Motor neuron (in vitro differentiated cells): ENCODE measurements at regions not wholly inside any gene's neighbourhood (a gene's known extent, or its start where the extent isn't known, plus 50 kb on each side); places are given as distances from the start of the nearest gene placed in this dataset.
"Not testable (repeated sequence)": the region's sequence is repeated elsewhere in the genome, so short reads cannot be mapped to it uniquely, and the experiment has no call there.

ENCODE experiments used
- ATAC-seq, 8 experiments: fragments of 200-7000 bp; cut with Tn5 transposase; replicated peaks in 6 of 8; 2 replicates each; pipeline ENCODE4 v1.8.0; 2021; ENCODE audit warnings: mild to moderate bottlenecking in 8 of 8, moderate library complexity in 8 of 8
- H3K27ac ChIP-seq, 2 donors: fragments of 250-450 bp; sonication (Bioruptor Pico); 2 replicates each; pipeline ENCODE4 v1.9.0; 2021; ENCODE audit warnings: antibody characterized with exemption in 2 of 2, mild to moderate bottlenecking in 2 of 2, moderate library complexity in 1 of 2
- H3K4me1 ChIP-seq, 2 donors: fragments of 250-450 bp; sonication (Bioruptor Pico); replicated peaks in 1 of 2; 2 replicates each; pipeline ENCODE4 v1.6.1; 2021; ENCODE audit warnings: antibody characterized with exemption in 2 of 2, mild to moderate bottlenecking in 2 of 2, moderate library complexity in 1 of 2
- H3K4me3 ChIP-seq, 5 donors: fragments of 250-450 bp; sonication (Bioruptor Pico); 2 replicates each; pipeline ENCODE4 v1.9.0; 2021; ENCODE audit warnings: antibody characterized with exemption in 5 of 5, mild to moderate bottlenecking in 5 of 5, moderate library complexity in 4 of 5
- WGBS, 10 experiments: fragments of 450-650 bp; shearing (Covaris generic); methylation state at CpG; one replicate each; pipeline ENCODE4 v1.0.0; 2022; 5-methylcytosine and 5-hydroxymethylcytosine counted together
- in situ Hi-C, 9 experiments: fragments of 400-800 bp; cut with MboI; loops; one replicate each; pipeline ENCODE4 v1.15.0; 2021; ENCODE audit warnings: low sequenced_read_pairs in 9 of 9, low pct_unique_long_range_greater_than_20kb in 2 of 9; ENCODE audit not compliant: unreplicated experiment in 9 of 9

DNA sequence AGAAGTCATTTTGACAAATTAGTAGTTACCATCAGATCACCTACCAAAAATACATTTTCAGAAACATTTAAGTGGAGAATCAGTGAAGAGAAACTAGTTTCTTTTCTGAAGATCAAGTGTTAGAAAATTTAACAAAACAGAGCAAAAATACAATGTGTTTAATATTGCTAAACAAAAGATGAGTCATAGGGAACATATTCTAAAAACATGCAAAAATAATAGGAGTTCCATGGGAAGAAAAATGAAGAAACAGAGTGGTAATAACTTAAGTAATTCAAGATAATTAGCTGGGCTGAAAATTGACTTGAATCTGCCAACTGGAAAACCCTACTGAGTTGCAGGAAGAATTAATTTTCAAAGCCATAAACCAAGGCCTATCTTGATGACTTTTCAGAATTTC, 111.5 kb upstream of the KITLG start:
- H3K27ac ChIP-seq = no peak overlapping the region
- no peaks in the 10 kb centered on the region for H3K4me1 ChIP-seq
- ATAC-seq = no peak
- in situ Hi-C loops = no loop called here
- no peak overlapping the region for H3K4me3 ChIP-seq

DNA sequence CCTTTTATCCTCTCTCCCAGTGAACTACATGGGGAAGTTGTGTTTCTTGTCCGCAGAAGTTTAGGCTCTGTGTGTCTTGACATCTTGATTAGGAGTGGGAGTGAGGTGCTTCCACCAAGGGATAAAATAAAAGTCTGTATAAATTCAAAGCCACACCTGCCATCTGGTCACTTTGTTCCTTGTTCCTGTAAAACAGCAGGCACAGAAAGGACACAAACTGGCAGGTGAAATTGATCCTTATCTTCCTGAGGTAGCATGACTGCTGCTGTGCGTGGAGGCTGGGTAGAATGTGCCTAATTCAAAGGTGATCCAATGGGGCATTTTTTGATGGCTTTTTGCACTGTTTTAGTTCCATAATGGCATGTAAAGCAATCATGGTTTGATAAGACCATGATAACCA, 104.3 kb upstream of the KITLG start:
- H3K4me1 ChIP-seq = no peaks in the 10 kb centered on the region
- WGBS, 10 experiments = 58 to 100% (median 95%) methylated on average over 1 to 2 of the region's 2 CpGs; no CpG with 5 or more reads in 4 of the 10 experiments
- in situ Hi-C loops = no loop called here
- H3K4me3 ChIP-seq = no peak overlapping the region
- H3K27ac ChIP-seq = no peak overlapping the region
- no peak for ATAC-seq

DNA sequence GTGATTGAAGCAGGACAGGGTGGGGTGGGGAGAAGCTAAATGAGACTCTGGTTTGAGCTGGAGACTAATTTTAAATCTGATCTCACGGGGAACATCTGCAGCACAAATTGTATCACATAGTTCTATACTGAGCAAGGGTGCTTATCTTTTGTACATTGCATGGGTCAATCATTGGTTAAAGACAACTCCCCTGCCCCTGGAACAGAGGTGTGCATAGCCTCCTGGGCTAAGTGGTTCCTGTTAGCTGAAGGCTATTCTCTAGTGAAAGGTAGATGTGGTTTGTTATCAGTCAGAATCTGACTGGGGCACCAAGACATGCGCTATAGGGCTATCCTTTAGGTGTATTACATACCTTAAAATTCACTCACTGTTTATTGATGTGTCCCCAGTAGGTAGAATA, 103.9 kb upstream of the KITLG start:
- ATAC-seq = no peak

DNA sequence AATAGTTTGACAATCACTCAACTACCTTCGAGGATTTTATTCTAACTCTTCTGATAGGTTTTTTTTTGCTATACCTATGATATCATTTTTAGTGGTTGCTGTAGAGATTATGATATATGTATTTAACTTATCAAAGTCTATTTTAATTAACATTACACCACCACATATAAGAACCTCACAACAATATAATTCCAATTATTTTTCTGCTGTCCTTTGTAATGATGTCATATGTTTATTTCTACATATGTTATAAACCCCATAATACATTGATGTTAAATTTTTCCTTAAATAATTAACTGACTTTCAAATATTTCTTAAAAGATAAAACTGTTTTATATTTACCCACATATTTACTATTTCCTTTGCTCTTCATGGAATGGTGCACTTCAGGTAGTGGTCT, 103.4 kb upstream of the KITLG start:
- in situ Hi-C loops = no loop called here
- no peak overlapping the region for H3K4me3 ChIP-seq
- no peaks in the 10 kb centered on the region for H3K4me1 ChIP-seq
- ATAC-seq = no peak
- 20 to 100% (median 71%) methylated on average over 1 of the region's 1 CpG; no CpG with 5 or more reads in 2 of the 10 experiments for WGBS, 10 experiments
- no peak overlapping the region for H3K27ac ChIP-seq

More for the DNA sequence above, 103.9 kb upstream of the KITLG start:
- H3K4me1 ChIP-seq = no peaks in the 10 kb centered on the region
- no peak overlapping the region for H3K27ac ChIP-seq
- in situ Hi-C loops = no loop called here
- WGBS, 10 experiments = 57 to 100% (median 83%) methylated on average over 1 to 2 of the region's 2 CpGs; no CpG with 5 or more reads in 3 of the 10 experiments
- H3K4me3 ChIP-seq = no peak overlapping the region

DNA sequence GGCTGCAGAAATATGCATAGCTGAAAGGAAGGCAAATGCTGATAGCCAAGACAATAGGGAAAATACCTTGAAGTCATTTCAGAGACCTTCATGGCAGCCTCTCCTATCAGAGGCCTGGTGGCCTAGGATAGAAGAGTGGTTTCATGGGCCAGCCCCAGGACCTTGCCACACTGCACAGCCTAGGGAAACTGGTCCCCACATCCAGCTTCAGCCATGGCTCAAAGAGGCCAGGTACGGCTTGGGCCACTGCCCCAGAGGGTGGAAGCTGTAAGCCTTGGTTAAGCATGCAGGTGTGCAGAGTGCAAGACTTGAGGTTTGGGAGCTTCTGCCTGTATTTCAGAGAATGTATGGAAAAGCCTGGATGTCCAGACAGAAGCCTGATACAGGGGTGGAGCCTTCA, 101.0 kb upstream of the KITLG start:
- ATAC-seq = no peak
- WGBS, 10 experiments = 100% methylated on average over 1 of the region's 1 CpG; no CpG with 5 or more reads in 9 of the 10 experiments
- H3K4me3 ChIP-seq = no peak overlapping the region
- H3K4me1 ChIP-seq = no peaks in the 10 kb centered on the region
- in situ Hi-C loops = no loop called here
- no peak overlapping the region for H3K27ac ChIP-seq

DNA sequence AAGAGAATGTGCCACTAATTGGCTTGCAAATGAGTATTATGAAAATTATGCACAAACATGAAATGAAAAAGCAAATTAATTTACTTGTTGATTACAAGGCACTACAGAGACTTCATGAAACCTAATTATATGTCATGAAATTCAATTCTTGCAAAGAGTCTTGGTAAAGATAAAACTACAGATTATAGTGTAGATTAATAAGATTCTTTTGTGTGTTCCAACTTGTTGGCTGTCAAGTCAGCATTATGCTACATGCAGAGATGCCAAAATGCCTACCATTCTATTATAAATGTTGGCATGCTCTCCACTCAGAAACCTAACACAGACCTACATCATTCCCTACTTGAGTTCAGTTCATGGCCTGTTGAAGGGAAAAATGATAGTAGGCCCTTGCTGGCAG, 97.2 kb upstream of the KITLG start:
- in situ Hi-C loops = no loop called here
- ATAC-seq = no peak
- Histone ChIP-seq H3K4me1 (no peaks in the 10 kb centered on the region), H3K27ac (no peak overlapping the region), H3K4me3 (no peak overlapping the region)

DNA sequence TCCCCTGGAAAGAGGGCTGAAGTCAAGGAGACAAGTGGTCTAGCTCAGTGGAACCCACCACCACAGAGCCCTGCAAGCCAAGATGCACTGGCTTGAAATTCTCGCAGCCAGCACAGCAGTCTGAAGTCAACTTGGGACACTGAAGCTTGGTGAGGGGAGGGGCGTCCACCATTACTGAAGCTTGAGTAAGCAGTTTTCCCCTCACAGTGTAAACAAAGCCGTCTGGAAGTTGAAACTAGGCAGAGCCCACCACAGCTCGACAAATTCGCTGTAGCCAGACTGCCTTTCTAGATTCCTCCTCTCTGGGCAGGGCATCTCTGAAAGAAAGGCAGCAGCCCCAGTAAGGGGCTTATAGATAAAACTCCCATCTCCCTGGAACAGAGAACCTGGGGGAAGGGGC, 87.3 kb upstream of the KITLG start:
- H3K4me3 ChIP-seq, H3K27ac ChIP-seq, H3K4me1 ChIP-seq, in situ Hi-C loops, ATAC-seq: not testable (repeated sequence)
- 20 to 93% (median 70%) methylated on average over 1 to 3 of the region's 5 CpGs; no CpG with 5 or more reads in 5 of the 10 experiments for WGBS, 10 experiments

DNA sequence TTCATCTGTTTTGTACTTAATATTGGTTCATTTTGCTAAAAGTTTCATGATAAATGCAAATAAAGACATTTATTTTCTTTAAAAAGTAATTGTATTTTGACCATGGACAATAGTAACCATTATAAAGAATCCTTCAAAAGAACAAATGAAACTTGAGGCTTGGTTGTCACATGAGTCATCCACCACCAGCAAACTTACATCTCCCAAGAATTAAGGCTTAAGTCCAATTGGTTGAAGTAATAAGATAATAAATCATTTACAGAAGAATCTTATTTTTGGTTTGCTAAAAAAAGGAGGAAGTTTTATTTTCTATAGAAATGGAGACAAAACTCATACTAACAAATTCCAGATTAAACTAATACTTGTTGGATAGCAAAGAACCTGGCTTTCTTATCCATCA, 84.8 kb upstream of the KITLG start:
- ATAC-seq = no peak
- in situ Hi-C loops = no loop called here
- H3K27ac ChIP-seq = no peak overlapping the region

DNA sequence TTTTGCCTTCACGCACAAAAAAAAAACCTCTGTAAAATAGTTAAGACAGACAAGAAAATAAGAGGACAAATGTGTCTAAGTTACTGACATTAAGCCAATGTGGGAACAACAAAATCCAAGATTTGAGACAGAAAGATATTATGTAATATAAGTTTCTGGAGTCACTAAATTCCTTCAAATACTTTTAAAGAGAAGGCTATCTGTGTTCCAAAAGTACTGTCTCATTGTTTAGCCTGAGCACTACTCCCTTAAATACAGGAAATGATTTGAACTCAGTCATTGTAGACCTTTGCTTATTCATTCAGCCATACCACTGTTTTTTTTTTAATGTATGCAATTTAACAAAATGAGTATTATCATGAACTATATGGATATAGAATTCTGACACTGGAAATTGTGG, 82.7 kb upstream of the KITLG start:
- in situ Hi-C loops = no loop called here
- ATAC-seq = no peak
- 8 to 100% (median 89%) methylated on average over 1 of the region's 1 CpG; no CpG with 5 or more reads in 1 of the 10 experiments for WGBS, 10 experiments
- Histone ChIP-seq H3K4me3 (no peak overlapping the region), H3K4me1 (no peaks in the 10 kb centered on the region), H3K27ac (no peak overlapping the region)

More for the DNA sequence above, 84.8 kb upstream of the KITLG start:
- H3K4me3 ChIP-seq = no peak overlapping the region
- H3K4me1 ChIP-seq = no peaks in the 10 kb centered on the region

DNA sequence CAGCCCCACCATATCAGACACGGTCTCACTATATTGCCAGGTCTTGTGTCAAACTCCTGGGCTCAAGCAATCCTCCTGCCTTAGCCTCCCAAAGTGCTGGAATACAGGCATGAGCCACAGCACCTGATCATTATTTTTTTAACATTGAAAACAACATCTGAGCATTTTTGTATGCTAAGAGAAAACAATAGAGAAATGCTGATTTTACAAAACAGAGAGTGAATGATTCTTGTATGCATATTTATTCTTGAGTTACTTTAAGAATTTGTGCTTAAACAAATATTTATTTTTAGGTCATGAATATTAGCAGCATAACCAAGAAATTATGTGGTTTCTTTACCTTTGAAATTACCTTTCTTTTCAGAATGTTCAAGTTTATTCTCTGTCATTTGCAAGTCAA, 81.8 kb upstream of the KITLG start:
- in situ Hi-C loops = no loop called here
- 60 to 100% (median 100%) methylated on average over 1 of the region's 1 CpG; no CpG with 5 or more reads in 7 of the 10 experiments for WGBS, 10 experiments

DNA sequence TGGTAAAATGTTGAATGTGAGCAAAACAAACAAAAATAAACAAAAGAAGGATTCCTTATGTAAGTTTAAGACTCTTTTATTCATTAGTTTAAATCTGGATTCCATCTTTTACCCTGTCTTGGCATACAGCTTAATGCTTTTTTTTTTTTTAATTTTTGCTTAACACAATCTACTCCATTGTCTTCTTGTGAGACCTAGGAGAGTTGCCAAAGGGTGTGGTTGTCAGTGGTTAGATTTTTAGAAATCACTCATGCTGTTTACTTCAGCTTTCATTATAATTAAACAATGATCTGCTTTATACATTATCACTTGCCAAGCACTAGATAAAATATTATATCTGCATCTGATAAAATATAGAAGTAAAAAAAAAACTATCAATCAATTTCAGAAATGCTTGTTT, 77.7 kb upstream of the KITLG start:
- peak in 3 of 8 experiments; percentile 31 to 62 (median 52) for ATAC-seq
- in situ Hi-C loops = no loop called here
- Histone ChIP-seq H3K4me1 (no peaks in the 10 kb centered on the region), H3K4me3 (no peak overlapping the region), H3K27ac (no peak overlapping the region)

More for the DNA sequence above, 81.8 kb upstream of the KITLG start:
- no peak for ATAC-seq
- no peak overlapping the region for H3K27ac ChIP-seq
- H3K4me1 ChIP-seq = no peaks in the 10 kb centered on the region
- H3K4me3 ChIP-seq = no peak overlapping the region

DNA sequence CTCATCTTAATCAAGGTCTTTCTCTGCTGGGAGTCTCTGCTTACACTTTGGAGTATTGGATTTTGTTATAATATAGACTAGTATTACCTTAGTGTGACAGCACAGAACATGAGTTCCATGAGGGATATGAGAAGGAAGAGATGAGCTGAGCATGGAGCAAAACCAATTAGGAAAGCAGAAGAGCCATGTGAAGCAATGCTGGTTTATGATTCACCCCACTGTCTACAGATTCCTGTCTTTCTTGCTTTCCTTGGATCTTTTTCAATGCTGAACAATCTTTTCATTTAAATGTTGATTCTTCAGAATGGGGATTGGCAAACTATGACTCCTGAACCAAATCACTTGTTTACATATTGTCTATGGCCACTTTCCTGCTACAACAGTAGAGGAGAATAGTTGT, 70.4 kb upstream of the KITLG start:
- Histone ChIP-seq H3K27ac (no peak overlapping the region), H3K4me3 (no peak overlapping the region), H3K4me1 (no peaks in the 10 kb centered on the region)
- peak in 2 of 8 experiments; percentile 22 to 31 for ATAC-seq
- in situ Hi-C loops = no loop called here

DNA sequence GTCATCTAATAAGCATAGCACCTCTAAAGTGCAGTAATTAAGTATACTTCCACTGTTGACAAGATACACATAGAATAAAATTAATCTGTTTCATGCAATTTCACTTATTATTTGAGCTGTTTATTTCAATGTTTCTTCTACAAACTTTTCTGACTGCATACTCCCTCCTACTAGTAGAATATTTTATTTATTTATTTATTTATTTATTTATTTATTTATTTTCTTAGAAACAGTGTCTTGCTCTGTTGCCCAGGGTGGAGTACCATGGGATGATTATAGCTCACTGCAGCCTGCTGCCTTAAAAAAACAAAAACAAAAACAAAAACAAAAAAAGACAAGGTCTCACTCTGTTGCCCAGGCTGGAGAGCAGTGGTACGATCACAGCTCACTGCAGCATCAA, 68.4 kb upstream of the KITLG start:
- in situ Hi-C loops = no loop called here
- 60 to 100% (median 100%) methylated on average over 1 of the region's 1 CpG; no CpG with 5 or more reads in 2 of the 10 experiments for WGBS, 10 experiments
- H3K27ac ChIP-seq = no peak overlapping the region
- H3K4me3 ChIP-seq = no peak overlapping the region
- no peaks in the 10 kb centered on the region for H3K4me1 ChIP-seq
- ATAC-seq = no peak

DNA sequence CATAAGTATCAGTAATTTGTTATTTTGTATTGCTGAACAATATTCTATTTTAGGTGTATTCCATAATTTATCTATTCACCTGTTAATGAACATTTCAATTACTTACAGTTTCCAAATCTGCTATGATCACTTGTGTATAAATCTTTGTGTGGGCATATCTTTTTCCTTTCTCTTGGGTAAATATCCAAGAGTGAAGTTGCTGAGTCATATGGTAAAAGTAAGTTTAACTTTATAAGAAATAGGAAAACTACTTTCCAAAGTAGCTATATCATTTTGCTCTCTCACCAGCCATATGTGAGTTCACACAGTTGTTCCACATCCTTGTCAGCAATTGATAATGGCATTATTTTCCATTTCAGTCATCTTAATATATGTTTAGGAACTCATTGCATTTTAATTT, 66.6 kb upstream of the KITLG start:
- H3K4me1 ChIP-seq = no peaks in the 10 kb centered on the region
- in situ Hi-C loops = no loop called here
- ATAC-seq = no peak
- H3K27ac ChIP-seq = no peak overlapping the region
- H3K4me3 ChIP-seq = no peak overlapping the region

DNA sequence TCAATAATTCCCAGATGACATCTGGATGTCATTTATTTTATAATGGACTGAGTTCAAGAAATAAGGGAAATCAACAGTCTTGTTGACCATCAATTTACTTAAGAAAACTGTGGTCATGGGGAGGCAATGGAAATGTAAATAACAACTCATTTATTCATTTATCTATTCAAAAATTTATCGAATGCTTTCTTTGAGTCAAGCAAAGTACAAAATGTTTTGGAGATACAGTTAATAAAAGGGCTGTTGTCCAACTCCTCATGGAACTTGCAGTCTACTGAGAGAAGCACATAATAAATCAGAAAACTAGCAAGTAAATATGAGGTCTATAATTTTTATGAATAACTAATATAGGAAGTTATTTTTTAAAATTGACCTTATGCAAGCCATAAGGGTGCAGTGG, 65.5 kb upstream of the KITLG start:
- WGBS, 10 experiments = 8 to 100% (median 61%) methylated on average over 1 of the region's 1 CpG; no CpG with 5 or more reads in 2 of the 10 experiments

More for the DNA sequence above, 65.5 kb upstream of the KITLG start:
- Histone ChIP-seq H3K4me3 (no peak overlapping the region), H3K27ac (no peak overlapping the region), H3K4me1 (no peaks in the 10 kb centered on the region)
- in situ Hi-C loops = no loop called here
- no peak for ATAC-seq
